Activated T-cell treated with anti-CD3 and anti-CD28 coated beads, Interleukin-2, amount 50 U/mL, for 48 hours (primary cell): ENCODE measurements at regions not wholly inside any gene's neighbourhood (a gene's known extent, or its start where the extent isn't known, plus 50 kb on each side); places are given as distances from the start of the nearest gene placed in this dataset.
"Not testable (repeated sequence)": the region's sequence is repeated elsewhere in the genome, so short reads cannot be mapped to it uniquely, and the experiment has no call there.

Source experiments
- DNase-seq, 2 experiments: peaks; one replicate each; pipeline ENCODE4 v3.0.0-alpha.2; 2020

DNA sequence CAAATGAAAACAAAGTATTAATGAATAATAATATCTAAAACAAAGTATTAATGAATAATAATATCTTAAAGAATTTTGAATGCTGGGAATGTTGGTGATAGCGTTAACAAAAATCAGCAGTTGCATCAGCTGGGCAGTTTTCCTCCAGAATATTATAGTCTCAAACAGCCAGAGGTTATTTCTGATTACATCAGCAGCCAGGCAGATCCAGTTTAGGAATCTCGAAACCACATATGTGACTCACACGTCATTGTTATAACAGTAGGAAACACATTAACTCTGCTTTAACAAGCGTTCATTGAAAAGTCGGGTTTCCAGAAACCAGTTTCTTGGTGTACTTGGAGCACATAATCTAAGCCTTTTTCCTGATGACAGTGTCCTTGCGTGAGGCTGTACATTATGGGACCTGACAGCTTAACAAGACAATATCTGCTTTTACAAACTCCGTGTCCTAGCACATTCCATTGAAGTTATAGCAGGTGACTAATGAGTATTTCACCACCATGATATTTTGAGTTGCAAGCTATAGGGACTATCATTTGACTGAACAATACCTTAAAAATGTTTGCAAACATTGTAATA lies 559.5 kb upstream of the KLF4 start:
- DNase-seq, result no peak

DNA sequence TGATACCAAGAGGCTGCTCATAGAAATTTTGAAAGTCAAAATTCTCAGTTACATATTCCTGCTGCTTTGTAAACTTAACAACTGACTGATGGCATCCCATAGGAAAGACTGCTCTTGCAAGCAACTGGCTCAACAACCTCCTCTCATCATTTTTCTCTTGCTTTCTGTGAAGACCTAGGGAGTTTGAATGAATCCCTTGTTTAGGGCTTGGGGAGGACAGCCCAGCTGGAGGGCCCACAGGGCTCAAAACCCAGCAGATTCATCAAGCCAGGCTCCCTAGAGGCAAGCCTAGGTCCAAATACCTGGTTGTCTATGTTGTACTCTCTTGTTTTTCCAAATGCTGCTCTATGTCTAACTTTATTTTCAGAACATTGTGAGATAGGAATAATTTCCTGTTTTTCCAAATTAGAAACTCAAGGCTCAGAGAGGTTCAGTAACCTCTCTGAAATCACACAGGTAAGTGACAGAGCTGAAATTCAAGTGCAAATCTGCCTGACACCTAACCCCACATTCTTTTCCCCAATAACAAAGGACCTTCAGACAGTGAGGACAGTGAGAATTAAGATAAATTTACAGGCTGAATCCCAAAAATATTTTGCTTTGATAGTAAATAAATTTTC lies 558.9 kb upstream of the KLF4 start:
- DNase-seq, result no peak

DNA sequence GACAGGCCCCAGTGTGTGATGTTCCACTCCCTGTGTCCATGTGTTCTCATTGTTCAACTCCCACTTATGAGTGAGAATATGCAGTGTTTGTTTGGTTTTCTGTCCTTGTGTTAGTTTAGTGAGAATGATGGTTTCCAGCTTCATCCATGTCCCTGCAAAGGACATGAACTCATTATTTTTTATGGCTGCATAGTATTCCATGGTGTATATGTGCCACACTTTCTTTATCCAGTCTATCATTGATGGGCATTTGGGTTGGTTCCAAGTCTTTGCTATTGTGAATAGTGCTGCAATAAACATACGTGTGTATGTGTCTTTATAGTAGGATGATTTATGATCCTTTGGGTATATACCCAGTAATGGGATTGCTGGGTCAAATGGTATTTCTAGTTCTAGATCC lies 558.2 kb upstream of the KLF4 start:
- not testable (repeated sequence) for DNase-seq

DNA sequence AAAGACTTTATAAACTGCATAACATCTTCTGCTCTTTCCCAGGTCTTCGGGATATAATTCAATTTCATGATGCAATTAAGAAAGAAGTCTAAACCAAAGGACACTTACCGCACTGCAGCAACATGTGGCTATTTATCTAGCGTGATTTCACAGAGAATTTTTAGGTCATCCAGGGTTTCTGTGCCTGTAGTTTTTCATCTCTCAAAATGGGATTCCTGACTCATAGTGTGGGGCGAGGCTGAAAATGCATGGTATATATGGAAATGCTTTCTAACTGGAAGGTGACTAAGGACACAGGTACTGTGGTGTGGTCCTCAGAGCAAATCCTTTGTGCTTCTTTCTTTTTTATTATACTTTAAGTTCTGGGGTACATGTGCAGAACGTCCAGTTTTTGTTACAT lies 557.7 kb upstream of the KLF4 start:
- no peak for DNase-seq

DNA sequence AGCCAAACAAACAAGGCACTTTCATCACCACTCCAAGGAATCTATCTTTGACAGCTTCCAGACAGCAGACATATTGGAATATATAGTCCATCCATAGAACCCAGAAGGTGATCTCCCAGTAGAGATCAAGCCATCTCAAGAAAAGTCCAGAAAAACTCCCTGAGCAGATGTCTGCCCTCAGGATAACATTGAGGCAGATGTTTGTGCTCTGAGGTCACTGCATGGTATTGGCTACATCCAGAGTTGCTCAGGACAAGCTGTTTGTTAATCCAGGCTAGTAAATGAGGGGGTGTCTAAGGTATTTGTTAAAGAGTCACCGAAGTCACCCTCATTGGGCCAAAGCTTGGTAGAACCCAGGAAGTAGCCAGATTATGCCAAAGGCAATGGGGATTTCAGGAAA lies 556.3 kb upstream of the KLF4 start:
- no peak for DNase-seq

DNA sequence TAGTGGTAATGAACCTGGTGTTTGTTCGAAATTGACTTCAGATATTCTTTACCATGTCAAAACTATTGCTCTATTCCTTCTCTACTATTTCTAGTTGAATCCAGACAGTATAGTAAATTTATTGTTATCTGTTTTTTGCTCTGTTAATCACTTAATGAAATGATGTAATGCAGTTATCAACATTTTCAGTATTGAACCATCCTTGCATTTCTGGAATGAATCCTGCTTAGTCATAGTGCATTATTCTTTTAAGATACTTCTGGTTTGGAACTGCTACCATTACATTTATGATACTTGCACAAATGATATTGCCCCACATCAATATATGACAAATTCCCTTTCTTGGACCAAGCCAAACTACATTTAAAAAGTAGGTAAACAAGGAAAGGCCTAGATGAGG lies 554.0 kb upstream of the KLF4 start:
- no peak for DNase-seq

DNA sequence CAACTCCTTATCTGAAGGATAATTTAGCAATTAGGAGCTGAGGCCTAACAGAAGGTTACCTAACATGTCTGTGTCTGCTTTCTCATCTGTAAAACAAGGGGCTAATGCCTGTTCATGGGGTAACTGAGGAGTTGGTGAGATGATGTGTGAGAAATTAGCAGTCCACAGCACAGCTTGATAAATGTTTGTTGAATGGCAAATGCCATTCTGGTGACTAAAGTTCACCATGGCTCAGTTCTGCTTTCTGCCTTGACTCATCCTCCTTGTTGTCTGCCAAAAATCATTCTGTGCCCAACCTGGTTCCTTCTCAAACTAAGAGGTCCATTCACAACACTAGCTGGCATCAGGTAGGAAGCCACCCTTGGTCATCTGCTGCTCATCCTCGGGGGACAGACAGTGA lies 552.0 kb upstream of the KLF4 start:
- DNase-seq, result no peak

DNA sequence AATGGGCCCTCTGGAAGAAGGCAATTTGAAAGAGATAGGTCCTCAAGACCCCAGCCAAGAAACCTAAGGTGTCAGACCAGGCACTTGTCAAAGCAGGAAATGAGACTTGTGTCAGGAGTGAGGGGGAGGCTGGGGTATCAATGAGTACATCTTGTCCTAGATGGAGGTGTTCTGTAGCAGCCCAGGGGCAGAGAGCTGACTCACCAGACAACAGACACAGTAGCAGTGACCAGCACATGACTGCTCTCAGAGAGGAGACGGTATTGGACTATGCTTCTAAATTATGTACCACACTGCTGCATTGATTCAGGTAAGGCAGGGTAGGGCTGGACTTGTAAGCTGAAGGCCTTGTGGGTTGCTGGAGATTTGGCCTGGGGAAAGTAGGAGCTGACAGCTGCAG lies 551.2 kb upstream of the KLF4 start:
- DNase-seq, result no peak

DNA sequence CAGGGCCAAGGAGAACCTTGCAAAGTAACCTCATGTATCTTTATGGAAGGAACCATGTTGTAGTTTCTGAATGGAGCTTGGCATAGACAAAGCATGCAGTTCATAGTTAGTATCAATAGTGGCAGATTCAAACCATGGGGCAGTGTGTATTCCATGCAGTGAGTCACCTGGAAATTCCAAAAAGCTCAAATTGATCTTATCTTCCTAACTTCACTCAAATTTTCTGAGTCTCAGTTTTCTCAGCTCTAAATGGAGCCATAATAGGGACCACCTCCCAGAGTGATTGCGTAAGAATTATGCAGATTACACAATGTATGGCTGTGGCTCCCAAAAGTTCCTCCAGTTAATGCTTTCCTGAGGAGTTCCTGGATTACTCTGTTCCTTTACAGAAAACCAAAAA lies 549.9 kb upstream of the KLF4 start:
- no peak for DNase-seq

DNA sequence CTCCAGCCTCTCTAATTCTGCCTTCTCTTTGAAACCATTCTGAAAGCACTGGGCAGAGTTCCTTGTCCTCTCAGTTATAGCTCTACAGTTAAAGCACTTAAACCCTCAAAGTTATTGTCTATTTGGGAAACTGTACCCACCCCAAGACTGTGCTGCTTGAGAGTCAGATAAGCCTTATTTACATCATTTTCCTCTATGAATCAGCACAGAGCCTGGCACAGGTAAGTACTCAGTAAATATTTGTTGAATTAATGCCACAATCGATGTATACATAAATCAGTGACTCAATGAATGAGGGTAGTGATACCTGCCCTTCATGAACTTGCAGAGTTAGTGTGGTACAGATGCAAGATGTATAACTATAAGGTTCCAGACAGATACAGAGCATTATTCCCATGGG lies 549.4 kb upstream of the KLF4 start:
- no peak for DNase-seq

DNA sequence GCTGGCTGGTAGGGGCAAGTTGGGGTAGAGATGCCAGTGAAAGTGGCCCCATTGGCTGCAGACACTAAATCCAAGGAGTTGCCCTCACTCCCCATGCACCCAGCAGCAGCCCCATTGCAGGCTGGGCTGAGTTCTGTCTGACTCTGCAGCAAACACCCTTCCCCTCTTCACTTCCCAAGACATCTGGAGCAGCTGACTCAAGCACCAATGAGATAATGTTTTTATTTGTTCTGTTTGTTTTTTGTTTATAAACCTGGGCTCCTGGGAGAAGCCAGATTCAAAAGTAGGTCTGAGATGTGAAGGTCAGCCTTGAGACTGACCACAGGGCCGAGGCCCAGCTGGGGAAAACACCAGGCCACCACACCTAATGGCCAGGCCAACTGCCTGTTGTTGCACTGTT lies 545.9 kb upstream of the KLF4 start:
- DNase-seq, result no peak

DNA sequence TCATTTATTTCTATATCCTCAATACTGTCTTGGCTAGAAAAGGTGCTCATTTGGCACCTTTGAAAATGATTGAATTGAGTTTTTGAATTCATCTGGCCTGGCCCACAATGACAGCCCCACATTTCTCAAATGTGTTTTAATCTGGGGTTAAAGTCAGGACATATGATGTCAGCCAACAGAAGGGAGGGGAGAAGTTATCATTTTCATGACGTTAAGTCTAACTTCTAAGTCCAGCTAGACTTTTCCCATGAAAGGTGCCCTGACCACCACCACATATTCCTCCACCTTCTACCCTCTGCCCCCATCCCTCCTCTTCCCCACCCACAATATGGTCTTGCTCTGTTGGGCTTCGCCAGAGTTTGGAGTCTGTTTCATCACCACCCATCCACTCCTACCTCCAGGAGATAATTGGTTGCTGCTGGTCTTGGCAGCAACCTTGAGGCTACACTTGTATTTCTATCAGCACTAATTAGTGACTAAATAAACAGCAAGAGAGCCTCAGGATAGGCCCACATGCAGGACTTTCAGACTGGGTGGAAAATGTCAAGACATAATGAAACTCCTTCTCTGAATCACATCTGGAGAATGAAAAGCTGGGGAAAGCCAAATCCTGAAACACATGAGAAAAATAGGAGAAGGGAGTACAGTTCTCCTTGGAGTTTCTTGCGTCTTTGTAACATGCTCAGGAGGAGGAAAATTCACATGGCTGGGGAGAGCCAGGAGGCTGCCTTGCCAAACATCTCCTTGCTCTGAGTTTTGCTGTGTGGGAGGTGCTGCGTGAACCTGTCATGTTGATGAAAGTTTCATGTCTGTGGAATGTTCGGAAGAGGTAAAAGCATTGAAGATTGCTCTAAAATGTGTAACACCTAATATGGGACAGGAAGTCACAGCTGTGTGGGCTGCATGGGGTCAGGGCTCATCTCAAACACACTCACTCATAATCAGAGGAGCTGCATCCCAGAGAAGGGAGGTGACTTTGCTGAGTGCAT lies 544.7 kb upstream of the KLF4 start:
- DNase-seq, result no peak

DNA sequence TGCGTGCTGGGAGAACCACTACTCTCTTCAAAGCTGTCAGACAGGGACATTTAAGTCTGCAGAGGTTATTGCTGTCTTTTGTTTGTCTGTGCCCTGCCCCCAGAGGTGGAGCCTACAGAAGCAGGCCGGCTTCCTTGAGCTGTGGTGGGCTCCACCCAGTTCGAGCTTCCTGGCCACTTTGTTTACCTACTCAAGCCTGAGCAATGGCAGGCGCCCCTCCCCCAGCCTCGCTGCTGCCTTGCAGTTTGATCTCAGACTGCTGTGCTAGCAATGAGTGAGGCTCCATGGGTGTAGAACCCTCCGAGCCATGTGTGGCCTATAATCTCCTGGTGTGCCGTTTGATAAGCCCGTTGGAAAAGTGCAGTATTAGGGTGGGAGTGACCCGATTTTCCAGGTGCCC lies 542.5 kb upstream of the KLF4 start:
- DNase-seq, result not testable (repeated sequence)

DNA sequence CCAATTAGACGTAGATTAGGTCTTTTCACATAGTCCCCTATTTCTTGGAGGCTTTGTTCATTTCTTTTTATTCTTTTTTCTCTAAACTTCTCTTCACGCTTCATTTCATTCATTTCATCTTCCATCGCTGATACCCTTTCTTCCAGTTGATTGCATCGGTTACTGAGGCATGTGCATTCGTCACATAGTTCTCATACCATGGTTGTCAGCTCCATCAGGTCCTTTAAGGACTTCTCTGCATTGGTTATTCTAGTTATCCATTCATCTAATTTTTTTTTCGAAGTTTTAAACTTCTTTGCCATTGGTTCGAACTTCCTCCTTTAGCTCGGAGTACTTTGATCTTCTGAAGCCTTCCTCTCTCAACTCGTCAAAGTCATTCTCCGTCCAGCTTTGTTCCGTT lies 541.7 kb upstream of the KLF4 start:
- DNase-seq, result not testable (repeated sequence)

DNA sequence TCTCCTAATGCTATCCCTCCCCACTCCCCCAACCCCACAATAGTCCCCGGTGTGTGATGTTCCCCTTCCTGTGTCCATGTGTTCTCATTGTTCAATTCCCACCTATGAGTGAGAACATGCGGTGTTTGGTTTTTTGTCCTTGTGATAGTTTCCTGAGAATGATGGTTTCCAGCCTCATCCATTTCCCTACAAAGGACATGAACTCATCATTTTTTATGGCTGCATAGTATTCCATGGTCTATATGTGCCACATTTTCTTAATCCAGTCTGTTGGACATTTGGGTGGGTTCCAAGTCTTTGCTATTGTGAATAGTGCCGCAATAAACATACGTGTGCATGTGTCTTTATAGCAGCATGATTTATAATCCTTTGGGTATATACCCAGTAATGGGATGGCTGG lies 537.1 kb upstream of the KLF4 start:
- DNase-seq, result not testable (repeated sequence)

DNA sequence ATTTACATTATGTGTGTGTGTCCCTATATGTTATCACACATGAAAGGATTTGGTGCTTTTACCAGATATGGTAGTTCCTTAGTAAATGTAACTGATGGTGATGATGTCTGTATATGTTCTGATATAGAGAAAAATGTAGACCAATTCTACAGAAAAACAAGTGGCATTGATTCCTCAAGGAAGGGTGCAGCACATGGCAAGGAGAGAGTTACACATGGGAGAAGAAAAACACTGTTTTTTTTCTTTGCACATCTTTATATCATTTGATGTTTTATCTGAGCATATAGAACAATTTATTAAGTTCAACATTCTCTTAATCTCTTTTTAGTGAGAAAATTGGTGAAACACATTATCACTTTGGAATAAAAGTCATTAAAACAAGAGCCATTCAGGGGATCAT lies 535.0 kb upstream of the KLF4 start:
- no peak for DNase-seq

DNA sequence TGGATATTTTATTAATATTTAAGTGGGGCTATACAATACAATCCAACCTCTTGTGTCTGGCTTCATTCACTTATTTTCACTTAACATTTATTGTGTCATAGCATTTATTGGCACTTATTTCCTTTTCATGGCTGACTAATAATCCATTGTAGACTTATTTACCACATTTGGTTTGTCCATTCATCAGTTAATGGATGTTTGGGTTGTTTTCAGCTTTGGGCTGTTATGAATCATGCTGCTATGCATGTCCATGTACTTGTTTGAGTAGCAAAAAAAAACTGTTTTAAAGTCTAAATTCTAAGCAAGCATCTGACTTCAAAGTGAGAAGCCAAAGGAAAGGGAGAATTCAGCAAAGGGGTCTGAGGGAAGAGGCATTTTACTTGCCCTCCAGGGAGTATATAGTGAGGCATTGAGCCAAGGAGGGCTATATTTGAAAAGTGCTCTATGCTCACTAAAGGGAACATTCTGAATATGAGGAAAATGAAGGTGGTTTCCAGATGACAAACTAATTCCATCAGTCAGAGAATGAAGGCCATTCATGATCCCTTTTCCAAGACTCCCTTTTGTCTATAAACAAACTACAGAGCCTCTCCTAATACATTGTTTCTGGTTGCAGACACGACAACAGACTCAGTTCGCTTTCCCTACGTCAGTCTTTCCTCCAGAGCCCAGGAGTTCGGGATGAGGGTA lies 532.8 kb upstream of the KLF4 start:
- DNase-seq, result no peak

DNA sequence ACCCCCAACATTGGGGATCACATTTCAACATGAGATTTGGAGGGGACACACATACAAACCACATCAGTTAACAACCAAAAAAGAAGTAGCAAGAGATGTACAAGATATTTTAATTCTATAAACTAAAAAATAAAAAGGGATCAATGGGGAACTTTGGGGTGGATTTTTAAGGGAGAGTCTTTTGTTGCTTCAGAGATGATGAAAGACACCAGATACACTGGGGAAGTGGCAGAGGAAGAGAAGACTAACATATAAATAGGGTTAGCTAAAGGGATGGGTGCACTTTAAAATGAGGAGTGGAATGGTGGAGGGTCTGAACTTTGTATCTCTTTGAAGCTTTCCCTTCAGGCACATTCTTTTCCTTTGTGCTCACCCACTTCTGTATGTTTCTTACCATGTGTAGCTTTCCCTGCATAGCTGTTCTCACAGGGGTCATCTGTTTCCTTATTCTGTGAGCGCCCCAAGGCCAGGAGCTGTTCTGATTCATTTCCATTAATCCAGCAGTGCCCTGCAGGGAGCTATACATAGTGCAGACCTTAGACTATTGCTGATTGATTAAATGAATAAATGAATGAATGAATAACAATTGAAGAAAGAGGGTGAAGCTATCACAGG lies 531.6 kb upstream of the KLF4 start:
- DNase-seq, result no peak

DNA sequence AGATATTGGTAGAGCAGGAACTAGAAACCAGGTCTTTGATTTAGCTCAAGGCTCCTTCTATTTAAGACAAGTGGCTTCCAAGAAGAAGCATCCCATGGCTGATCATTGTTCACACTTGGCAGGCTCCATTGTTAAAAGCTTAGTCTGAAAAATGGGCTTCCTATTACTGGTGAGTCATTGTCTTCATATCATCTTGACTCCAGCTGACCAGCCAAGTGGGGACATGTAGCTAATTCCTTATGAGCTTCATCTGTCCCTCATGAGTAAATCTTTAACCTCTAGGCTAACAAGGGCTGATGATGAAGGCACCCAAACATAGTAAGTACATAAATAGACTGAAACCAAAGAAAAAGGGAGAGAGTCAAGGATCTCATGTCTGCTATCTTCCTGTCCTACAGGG lies 530.3 kb upstream of the KLF4 start:
- DNase-seq, result no peak

DNA sequence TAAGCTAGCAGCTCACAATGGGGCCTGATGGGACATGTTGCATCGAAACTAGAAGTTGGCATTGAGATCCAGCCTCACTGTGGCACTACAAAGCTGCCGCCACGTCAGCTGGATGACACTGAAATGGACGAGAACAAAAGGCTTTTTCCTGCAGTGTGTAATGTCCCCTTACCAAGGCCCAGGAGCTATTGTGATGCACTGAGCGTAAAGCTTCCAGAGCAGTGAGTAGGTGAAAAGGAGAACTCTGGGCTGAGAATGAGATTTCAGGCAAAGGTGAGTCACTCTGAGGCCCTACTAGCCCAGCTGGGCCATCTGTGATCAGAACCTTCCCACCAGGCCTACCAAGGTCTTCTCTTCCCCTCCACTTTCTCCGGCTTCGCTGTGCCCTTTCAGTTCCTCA lies 528.1 kb upstream of the KLF4 start:
- no peak for DNase-seq

DNA sequence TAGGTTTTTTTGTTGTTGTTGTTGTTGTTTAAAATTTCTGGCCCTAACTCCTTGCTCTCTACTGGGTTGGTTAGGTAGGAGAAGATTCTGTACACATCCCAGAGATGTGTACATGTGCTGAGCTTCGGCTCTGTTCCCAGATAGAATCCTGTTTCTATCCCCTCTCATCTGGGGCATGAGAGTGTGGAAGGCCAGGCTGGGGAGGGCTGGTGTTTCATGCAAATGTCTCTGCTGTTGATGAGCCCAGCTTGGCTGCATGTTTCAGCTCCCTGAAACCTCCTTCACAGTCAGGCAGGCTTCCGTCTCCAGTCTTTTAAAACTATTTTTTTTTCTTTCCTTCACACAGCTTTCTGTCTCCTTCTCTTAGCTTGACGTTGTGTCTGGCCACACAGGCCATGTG lies 526.9 kb upstream of the KLF4 start:
- DNase-seq, result no peak

DNA sequence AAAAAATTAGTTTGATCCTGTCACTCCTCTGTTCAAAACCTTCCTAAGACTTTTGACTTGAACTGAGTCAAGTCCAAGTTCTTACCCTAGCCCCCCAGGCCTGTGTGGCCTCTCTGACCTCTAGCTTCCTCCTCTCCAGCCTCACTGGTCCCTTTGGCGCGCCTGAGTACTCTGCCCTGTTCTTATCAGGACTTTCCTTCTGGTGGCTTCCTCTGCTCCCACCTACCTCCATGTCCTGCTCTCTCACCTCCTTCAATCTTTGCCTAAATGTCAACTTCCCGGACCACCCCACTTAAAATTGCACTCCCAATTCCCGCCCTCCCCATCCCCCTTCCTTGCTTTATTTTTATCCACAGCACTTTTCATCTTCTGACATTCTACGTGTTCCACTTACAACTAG lies 526.1 kb upstream of the KLF4 start:
- DNase-seq, result no peak

DNA sequence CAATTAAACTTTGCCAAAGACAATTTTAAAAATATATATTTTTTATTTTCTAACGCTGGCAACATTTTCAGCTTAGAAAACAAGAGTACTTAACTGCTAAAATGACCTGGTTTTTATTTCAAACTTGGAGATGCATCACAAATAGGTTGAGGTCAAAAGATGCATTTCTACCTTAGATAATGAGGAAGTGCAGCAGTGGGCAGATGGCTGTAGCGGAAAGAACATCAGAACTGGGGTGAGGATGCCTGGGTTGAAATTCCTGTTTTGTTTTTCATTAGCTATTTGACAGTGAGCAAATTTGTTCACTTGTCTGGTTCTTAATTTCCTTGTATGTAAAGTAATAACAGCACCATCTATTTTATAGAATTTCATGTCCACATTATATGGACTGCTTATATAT lies 524.8 kb upstream of the KLF4 start:
- DNase-seq, result no peak
